GM21360 (cell line): ENCODE measurements at regions not wholly inside any gene's neighbourhood (a gene's known extent, or its start where the extent isn't known, plus 50 kb on each side); places are given as distances from the start of the nearest gene placed in this dataset.

Source experiments
- ATAC-seq: cut with Tn5 transposase; IDR thresholded peaks from one replicate; pipeline ENCODE4 v1.9.1; 2021; ENCODE audit warnings: mild to moderate bottlenecking, moderate library complexity; ENCODE audit not compliant: unreplicated experiment

DNA sequence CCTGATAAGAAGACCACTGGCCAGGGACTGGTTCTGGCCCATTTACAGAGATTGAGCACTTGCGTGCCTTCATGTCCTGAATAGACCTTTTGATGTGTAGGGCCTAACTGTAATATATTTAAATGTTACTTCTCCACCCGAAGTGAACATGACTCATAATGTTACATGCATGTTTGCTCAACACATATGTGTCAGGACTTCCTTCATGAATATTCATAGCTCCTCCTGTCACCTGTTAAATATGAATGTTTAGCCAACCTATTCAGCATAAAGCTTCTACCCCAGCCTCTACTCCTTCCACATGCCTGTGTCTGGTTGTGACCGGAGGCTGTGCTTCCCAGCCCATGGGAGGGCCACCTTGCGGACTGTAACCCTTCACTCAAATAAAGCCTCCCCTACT lies 457.5 kb downstream of the IRX1 start:
- no peak for ATAC-seq

DNA sequence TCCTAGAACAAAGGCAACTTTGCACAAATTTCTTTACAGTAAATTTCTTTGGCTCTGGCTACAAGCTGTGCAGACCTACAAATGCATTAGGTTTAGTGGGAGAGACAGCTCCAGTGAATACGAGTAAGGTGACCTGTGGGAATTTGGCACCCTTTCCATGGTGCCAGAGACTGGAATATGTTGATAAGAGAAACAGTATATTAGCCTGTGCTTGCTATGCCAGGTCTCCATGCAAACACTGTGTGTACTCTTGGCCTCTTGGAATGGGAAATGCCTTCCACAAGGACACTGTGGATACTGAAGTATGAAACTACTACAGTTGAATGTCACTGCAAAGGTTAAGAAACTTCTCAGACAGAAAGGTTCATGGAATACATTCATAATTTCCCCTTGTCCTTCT lies 458.5 kb downstream of the IRX1 start:
- ATAC-seq: no peak

DNA sequence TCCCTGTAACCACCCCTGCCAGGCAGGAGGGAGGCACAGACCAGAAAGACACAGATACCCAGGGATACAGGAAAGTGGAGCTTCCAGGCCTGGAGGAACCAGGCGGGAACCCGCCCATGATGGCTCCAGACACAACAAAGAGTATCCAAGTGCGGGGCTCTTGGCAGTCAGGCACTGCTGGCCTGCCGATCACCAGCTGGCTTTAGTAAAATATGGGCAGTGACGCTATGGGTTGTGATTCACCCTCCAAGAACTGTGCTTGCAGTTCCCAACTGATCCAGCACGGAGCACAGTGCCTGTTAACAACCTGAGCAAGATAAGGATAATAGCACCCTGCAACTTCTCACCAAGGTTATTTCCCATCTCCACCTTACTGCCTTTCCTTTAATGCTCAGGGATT lies 463.3 kb downstream of the IRX1 start:
- no peak for ATAC-seq

DNA sequence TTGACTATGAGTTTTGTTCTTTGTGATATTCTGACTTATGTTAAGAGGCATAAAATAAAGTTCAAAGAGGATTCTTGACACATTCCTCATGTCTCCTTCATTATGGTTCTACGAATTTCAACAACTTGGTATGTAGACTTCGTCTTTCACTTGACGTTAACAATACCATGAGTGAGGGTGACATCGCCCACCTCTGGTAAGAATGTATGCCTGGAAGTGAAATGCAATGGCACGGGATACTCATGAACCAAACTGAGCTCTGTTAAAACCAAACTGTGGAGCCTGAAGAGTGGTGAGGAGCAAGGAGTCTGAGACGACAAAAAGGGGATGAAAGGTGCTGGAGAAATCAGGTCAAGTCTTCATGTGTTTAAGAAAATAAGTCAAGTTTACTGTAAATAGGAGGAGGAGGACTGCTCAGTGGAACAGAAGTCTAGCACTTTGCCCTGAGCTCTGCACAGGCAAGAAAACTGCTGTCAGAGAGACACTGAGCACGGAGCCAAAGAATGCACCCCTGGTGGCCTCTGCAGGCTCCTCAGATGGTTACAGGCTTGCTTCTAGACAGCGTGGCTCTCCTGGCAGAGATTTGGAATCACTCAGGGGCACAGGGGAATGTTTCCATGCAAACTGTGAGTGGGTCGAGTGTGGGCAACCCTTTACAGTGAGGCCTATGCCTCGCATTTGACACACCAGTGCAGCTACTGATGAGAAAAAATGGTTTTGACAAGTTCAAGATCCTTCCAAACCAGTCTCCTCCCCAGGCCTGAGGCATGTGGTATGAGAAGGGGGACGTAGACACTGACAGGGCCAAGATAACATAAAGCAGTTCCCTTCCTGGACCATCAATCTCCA lies 470.1 kb downstream of the IRX1 start:
- ATAC-seq: no peak

DNA sequence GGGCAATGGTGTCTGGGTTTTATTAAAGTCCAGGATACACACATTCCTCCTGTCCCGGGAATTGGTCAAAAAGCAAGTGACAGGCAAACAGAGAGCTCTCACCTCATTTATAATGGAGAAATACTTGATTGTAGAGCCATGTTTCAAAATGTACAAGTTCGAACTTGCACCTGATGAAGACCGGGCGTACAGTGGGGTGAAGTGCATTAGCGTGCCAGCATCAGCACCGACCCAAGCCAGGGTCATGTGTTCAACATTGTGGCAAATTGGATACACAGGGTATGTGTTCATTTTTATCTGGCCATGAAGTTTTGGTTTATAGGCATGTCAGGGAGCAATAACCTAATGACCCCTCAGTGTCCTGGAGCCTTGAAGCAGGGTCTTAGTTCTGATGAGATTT lies 472.5 kb downstream of the IRX1 start:
- ATAC-seq: no peak

DNA sequence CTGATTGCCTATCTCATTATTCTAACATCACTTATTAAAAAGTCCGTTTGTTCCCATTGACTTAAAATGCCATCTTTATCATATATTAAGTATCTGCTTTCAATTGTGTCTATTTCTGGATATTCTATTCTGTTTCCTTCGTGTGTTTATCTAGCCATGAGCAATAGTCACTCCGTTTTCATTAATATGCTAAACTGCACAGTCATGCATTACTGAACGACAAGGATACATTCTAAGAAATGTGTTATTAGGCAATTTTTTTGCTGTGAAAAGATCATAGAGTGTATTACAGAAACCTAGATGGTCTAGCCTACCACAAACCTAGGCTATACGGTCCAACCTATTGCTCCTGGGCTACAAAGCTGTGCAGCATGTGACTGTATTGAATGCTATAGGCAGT lies 482.9 kb downstream of the IRX1 start:
- no peak for ATAC-seq

DNA sequence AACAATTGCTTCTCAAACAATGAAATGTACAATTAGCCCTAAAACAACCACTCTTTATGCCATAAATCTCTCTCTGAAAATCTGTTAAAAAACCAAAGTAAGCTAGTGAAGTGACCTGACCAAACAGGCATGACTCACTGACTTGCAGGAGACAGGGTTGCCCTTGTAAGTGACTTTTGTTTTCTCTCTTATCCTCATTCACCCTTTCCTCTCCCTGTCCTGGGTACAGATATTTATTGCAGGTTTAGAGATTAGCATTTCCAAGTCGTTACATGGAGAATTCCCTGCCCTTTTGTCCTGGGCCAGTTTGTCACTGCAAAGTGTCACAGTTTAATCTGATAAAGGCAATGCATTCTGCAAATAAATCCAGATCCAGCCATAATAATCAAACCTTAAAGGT lies 484.2 kb downstream of the IRX1 start:
- no peak for ATAC-seq

DNA sequence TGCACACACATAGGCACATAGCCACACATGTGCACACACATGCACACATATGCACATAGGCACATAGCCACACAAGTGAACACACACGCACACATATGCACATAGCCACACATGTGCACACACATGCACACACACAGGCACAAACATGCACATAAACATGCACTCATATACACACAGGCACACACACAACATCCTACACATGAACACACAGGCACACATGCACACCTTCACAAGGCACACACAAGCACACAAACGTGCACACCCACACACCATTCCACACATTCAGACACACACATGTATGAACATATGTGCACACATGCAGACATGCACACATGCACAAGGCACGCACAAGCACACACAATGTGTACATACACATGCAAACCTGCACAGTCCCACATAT lies 484.7 kb downstream of the IRX1 start:
- no peak for ATAC-seq

DNA sequence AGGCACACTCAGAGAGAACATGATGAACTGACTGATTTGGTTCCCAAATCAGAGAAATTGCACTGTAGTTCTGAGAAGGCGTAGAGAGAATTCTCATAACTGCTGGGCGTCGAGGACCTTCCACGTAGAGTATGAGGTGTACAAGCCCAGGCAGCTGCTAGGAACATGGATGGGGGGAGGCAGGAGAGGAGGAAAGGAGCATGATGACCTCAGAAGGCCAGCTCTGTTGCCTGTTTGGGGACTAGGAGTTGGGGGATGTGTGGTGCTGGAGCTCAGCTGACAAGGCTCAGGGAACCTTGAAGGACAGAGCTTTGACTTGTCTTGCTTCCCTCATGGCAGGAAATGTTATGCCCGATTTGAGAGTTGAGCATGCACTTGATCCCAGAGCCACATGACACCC lies 485.4 kb downstream of the IRX1 start:
- no peak for ATAC-seq

DNA sequence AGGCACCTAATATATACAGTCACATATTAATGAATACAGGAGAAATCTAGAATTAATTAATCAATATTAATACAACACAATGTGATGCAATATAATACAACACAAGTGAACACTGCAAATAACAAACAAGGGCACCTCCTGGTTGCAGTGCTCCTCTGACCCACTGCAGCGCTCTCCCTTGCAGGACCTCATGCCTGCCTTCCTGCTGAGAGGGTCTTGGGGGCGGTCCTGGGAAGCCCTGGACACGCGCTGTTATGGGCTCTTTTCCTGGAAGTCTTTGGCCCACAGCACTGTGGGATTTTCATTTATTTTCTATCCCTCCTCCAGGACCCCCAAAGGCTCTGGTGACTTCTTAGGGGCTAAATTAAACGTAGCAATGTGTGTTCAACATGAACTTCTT lies 485.8 kb downstream of the IRX1 start:
- no peak for ATAC-seq

DNA sequence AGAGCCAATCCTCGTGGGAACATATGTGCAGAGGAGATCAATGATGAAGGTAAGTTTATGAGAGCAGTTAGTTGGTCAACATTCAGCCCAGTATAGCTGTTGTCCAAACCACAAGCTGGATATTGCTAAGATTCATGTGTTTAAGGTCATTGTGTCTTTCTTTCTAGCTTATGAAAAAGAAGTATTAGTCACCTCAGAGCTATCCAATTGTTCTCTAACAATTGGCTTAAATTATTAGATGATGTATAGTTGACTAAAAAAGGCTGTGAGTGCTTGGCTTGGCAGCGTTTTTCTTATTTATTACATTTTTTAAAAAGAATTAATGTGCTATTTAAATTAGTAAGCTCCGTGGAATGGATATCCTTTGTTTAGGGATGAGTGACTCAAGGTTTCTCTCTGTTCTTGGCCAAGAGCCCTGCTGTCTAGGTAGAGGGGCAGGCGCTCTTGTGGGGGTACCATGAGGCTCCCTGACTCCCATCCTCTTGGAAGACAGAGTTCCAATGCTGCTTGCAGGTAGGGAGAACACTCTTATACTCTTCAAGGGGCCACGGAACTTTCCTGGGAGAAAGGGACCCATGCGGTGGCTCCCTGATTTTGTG lies 487.4 kb downstream of the IRX1 start:
- no peak for ATAC-seq

DNA sequence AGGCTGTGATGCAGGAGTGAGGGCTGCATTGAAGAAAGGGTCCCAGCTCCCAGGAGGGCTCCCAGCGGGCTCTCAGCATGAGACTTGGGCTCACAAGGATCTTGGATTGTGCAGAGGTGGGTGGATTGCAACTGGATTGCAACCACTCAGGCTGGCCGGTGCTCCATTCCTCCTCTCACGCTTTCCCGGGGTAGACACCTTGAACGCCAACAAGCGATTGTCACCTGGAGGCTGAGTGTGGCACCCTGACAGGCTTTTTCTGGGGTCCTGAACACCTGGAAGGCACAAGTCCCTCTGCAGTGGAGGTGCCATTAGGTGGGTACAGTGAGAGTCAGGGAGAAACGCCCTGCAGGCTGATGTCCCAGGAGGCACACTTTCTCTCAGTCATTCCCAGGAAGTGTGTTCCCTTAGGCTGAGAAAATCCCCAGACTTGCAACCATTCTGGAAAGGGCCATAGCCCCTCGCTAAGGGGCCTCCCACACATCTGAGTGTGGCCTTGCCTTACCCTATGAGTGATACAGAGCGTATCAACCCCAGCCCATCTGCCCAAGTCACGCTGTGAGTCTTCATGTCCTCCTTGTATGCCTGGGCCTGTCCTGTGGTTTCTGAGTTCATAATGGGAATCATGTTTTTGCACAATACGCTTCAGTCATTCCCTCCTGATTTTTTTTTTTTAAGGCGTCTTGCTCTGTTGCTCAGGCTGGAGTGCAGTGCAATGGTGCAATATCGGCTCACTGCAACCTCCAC lies 488.1 kb downstream of the IRX1 start:
- ATAC-seq: no peak

DNA sequence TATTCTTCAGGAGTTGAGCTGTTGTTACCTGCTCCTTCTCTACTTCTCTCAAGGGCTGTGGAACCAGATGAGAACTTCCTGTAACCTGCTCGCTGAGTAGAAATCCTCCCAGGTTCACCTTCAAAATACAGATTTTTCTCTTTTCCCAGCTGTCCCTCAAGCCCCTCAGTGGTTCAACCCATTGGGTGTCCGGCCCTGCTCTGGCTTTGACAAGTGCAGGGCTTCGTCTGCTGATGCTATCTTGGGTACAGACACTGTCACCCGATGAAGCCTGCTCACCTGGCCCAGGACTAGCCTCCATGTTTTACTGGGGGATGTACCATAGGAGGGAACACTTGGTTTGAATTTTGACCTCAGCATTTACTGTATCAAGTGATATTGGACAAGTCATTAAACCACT lies 490.4 kb downstream of the IRX1 start:
- no peak for ATAC-seq

DNA sequence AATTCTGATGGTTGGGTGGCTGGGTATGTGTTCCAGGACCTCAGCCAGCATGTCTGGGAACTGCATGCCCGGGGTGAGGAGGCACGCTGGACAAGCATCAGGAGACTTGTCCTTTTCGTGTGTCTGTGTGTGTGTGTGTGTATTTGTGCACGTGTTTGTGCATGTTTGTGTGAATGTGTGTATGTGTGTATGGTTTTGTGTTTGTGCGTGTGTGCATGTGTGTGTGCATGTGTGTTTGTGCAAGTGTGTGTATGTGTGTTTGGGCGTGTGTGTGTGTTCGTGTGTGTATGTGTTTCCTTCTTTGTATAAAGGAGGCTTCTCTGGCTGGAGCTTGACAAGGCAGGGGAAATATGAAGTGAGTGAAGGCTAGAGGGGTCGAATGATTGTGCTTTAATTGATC lies 491.5 kb downstream of the IRX1 start:
- ATAC-seq: no peak

DNA sequence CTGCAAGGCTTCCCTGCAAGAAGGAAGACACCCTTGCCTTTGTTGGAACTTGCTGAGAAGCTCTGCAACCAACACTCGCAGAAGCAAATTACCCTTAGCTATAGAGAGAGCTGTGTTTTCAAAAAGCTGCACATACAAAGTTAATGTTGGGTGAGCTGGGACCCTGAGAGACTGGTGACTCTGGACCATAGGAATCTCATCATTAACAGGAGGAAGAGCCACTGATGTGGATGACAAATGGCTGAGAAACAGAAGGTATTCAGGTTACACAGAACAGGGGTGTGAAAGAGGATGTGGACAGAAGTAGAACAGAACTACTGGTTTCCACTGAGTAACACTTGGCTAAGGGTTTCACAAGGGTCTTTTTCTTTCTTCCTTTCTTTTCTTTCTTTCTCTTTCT lies 493.5 kb downstream of the IRX1 start:
- no peak for ATAC-seq

DNA sequence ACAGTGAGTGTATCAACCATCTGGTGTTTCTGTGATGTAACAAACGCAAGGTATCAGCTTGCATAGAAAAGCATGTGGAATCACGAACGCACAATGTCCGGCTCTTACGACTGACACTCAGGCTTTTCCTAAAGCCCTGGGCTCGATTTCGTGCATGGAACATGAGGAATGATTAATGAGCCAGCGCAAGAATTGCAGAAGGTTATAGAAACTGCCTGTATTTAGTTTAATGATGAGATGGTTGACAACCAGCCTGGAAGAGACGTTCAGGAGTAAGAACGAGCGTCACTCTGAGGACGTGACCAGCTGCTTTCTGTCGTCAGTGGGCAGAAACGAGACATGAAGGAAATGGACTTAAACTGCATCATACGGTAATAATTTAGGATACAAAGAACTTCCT lies 497.6 kb downstream of the IRX1 start:
- no peak for ATAC-seq

DNA sequence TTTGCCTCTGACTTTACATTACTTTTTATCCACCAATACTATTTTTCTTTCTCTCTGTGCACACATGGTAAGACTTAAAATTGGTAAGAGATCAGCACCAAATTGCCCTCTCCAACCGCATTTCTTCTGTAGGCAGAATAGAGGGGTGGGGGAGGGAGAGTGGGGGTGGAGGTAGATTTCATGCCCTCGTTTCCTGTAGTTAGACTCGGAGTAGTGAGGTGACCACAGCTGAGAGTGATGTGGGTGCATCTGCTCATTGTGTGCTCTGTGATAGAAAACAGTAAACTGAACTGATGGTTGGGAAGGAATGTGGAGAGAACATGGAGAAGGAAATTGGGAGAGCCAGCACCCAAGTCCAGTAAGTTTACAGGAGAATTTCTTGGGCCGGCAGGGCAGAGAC lies 498.3 kb downstream of the IRX1 start:
- ATAC-seq: no peak

DNA sequence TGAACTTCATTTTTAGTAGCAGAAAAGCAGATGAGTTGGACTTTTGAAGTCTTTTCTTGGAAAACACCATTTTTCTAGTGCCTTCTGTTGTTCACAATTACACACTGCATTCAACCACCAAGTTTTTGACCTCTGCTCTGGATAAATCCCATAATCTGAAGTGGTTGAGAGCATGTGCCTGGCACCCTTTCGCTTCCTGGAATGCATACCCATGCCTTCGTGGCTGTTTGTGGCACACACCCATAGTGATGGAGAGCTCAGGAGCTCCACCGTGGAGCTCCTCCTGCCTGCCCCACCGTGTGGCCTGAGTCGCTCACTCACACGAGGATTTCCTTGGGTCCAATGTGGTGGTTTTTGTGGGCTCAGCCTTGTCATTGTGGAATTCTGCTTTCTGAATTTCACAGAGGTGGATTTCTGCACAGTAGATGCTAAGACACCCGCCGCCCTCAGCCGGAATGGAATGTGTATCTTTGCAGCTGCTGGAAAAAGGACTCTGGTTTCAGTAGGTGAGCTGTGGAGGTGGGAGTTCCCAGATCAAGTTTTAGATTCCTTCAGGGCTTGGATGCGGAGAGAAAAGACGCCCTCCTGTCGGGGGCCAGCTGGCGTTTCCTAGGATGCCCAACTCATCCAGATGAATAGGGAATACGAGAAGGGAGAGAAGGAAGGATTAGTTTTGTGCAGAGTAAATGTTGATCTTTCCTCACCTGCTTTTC lies 500.4 kb downstream of the IRX1 start:
- no peak for ATAC-seq

DNA sequence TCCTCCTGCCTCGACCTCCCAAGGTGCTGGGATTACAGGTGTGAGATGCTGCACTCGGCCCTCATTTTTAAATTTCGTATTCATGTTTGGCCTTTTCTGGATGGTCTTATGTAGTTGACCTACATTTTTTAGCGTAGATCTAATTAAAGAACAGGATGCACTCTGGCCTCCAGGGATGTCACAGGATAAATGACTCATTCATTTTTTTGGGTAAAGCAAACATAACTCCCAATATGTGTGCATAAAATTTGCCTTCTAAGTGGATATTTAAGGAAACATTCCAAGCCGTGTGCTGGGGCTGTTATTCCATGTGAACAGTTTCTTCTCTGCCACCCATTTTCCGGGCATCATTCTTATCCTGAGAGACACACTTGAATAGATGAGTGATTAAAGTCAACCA lies 501.6 kb downstream of the IRX1 start:
- no peak for ATAC-seq

DNA sequence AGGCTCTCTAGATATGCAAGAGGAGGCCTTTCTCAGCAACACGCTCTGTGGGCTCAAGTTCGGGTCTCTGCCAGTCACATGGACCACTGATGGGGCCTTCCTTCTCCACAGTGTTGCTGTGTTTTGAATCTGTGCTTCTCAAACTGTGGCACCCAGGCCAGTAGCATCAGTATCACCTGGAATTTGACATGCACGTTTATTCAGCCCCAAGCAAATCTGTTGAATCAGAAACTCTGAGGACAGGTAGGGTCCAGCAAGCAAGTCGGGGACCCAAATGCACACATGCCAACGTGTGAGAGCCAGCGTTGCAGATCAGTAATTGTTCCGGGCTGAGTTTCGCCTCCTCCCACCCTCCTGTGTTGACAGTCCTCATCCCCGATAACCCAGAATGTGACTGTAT lies 502.6 kb downstream of the IRX1 start:
- no peak for ATAC-seq

DNA sequence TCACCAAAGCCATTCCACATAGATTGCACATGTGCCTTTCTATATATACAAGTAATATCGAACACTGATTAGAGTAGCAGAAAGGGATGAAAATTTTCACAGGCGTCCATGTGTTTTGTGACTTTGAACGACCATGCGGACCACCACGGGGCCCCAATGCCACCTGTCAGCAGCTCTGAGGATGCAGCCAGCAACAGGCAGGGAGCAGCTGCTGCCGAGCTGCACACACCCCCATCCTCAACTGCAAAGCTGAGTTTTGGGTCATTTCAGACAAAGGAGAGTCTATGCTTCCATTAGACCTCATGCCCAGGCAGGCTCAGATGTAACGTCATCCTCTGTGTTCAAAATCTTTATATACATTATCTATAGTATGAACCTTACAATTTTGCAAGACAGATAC lies 503.8 kb downstream of the IRX1 start:
- ATAC-seq: no peak

DNA sequence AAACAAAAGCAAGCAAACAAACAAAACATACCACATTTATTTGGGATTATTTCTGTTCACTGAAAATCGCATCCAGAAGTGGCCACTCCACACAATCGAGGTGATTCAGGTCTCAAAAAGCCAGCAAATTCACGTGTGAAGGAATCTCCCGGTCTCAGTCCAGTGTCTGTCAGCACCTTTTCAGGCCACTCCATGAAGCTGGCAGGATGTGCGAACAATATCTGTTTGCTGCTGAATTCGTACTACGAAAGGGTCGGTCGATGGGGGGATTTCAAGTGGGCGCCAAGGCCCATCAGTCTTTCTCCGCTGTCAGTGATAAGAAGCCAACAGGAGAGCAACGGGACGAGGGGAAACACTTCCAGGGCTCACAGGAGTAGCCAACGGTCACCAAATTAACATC lies 505.1 kb downstream of the IRX1 start:
- no peak for ATAC-seq
